HG02678 (cell line): ENCODE measurements at regions not wholly inside any gene's neighbourhood (a gene's known extent, or its start where the extent isn't known, plus 50 kb on each side); places are given as distances from the start of the nearest gene placed in this dataset.
"Not testable (repeated sequence)": the region's sequence is repeated elsewhere in the genome, so short reads cannot be mapped to it uniquely, and the experiment has no call there.

Experiments
- ATAC-seq: cut with Tn5 transposase; IDR thresholded peaks from one replicate; pipeline ENCODE4 v1.9.1; 2021; ENCODE audit warnings: mild to moderate bottlenecking, moderate library complexity; ENCODE audit not compliant: unreplicated experiment

DNA sequence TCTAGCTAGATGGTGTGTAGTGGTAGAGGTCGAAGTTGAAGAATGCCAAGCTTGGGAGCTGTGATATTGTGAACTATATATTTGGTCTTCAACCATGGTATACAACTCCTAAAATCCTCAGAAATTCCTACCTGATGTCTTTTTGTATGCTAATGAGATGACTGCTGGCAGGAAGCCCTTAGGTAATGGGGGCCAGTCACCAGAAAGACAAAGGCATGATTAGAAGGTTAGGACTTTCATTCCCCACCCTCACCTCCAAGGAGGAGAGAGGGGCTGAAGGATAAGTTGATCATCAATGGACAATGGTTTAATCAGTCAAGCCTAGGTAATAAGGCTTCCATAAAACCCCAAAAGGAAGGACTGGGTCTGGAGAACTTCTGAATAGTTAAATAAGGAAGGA lies 285.7 kb upstream of the POU5F2 start:
- no peak for ATAC-seq

DNA sequence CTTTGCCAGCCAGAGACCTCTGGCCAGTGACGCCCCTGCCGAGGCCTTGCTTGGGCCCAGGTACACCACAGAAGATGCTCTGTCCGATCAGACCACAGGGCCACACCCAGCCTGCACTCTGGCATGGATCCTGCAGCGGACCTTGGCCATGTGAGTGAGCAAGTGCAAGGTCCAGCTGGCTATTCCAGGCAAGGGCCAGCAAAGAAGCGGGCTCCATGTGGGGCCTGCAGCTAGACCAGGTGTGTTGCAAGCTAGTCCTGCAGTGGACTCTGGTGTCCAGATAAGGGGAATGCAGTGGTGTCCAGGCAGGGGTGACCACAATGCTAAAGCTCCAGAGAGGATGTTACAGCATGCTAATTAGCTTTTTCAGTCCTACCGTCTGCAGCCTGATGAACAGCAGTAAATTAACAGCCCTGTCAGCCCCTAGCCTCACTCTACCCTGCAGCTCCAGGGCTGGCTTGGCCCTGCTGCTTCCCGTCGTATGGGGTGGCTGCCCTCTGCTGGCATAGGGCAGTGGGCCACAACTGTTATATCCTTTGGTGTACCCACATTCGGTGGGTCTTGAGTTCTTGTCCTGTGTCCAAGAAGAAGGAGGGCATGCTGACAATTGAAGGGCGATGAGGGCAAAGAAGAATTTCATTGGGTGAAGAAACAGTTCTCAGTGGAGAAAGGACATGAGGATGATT lies 284.5 kb upstream of the POU5F2 start:
- ATAC-seq, result no peak

DNA sequence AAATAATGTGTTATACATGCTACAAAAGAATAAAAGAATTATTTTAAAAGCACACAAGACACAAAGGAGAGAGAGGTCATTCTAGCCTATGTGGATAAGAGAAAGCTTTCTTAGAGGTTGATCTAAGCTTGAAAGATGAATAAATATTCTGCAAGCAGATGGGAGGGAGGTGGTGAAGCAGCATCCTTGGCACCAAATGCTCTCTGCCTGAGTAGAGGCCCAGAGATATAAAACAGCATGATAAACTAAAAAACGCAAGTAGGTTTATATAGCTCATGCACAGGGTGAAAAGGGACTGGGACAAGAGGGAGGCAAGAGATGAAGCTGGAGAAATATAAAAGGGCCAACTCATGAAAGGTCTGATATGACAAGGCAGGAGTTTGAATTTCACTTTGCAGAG lies 283.2 kb upstream of the POU5F2 start:
- ATAC-seq, result no peak

DNA sequence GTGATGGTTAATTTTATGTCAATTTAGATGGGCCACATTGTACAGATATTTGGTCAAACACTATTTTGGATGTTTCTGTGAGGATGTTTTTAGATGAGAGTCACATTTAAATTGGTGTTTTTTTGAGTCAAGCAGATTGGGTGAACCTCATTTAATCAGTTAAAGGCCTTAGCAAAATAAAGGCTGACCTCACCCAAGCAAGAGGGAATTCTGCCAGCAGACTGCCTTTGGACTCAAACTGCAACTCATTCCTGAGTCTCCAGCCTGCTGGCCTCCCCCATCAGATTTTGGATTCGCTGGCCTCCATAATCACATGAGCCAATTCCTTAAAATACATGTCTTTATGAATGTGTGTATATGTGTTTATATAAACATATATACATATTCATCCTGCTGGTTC lies 282.7 kb upstream of the POU5F2 start:
- no peak for ATAC-seq

DNA sequence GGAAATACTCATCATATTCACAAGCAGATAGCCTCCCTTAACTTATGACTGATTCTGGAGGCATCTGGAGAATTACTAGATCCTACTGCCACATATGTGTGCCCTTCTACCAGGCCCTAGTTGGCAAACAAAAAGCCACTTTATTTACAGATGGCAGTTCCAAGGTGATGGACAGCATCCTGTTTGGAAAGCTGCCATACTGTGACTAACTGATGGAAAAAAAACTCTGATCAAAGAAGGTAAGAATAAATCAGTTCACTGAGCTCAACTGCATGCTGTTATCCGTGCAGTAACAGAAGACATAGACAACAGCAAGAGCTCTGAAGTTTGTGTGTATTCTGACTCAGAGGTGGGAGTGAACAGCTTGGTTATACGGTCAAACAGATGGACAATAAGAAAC lies 279.8 kb upstream of the POU5F2 start:
- no peak for ATAC-seq

DNA sequence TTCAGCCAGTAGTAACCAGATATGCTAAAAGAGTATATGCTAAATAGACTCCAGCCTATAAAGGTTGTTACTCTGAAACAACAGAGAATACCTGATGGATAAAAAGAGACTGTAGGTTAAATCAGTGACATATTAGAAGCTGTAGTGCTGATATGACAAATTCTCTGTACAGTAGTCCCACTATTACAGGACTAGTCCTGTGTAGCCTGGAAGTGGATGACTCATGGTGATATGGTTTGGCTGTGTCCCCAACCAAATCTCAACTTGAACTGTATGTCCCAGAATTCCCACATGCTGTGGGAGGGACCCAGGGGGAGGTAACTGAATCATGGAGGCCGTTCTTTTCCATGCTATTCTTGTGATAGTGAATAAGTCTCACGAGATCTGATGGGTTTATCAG lies 276.2 kb upstream of the POU5F2 start:
- ATAC-seq, result no peak

DNA sequence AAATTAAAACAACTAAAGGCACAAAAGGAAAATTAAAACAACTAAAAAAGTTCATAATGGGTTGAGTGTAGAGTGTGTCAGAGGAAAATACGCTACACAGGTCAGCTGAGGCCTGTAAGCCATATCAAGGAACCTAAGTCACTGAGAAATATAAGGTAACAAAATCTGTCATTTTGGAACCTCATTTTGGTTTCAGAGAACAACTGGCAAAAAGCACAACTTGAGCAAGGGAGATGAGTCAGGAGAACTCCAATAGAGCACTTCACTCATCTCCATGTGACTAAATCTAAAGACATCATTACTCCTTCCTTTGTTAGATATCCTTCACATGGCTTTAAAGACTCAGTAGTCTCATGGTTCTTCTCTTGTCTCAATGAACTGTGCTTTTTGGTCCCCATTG lies 269.4 kb upstream of the POU5F2 start:
- ATAC-seq, result no peak

DNA sequence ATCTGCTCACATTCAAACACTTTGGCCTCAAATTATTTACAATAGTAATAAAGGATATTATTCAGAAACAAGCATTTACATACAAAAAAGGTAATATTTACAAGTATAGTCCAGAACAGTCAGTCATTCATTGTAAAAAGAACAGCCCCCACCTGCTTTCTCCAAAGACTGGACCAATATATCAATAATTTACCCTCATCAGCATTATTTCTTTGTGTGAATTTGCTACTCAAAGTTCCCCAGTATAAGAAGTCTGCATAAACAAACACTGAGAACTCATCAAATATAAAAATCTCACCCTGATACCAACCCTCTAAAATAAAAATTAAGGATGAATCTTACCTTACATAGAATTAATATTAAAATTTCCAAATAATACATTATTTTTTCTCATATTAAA lies 267.8 kb upstream of the POU5F2 start:
- ATAC-seq, result no peak

DNA sequence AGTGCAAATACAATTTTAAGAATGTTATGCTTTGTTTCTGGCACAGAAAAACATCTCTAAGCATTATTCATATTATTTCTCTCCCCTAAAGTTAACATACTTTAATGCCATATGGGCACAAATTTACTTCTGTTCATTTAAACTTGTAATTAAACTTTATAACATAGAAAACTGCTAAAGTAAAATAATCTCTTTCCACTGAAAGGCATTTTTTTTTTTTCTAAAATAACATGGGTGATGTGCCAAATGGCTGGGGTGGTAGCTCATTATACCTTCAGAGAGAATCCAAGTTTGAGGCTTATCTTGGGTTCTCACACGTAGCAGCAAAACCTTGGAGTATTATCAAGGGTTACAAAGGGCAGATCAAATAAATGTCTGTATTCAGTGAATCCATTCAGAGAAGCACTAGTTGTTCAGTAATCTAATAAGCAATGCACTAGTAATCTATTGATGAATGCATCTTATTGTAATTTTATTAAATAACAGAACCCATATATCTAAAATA lies 257.6 kb upstream of the POU5F2 start:
- no peak for ATAC-seq

DNA sequence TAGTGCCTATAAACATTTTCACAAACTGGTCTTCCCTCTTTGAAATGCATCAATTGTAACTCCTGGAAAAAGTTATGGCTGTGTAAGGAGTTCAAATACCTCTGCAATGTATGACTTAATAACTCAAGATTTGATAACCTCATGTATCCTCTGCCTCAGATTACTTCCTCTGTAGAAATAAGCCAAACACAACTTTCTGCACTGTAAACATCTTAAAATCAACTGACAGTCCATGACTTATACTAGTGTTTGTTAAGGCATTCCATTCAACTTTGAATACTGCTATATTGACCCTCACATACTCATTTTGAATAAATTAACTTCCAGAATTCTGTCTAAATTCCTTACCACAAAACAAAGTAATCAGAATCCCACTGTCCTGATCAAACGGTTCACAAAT lies 256.2 kb upstream of the POU5F2 start:
- no peak for ATAC-seq

DNA sequence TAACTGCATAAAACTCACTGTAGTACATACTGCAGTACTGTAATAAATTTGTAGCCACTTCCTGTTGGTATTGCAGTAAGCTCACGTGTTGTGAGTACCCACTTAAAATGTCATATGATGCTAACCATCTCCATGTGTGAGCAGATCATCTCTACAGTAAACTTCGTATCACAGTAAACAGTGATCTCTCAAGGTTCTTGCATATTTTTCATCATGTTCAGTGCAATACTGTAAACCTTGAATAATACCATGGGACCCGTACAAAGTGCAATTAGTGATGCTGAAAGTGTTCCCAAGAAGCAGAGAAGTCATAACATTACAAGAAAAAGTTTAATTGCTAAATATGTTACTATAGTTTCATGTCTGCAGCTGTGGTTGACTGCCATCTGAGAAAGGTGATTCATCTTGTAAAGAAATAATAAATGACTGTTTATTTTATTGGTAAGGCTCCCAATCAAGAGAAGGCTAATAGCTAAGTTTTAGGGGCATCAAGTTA lies 253.8 kb upstream of the POU5F2 start:
- ATAC-seq, result no peak

DNA sequence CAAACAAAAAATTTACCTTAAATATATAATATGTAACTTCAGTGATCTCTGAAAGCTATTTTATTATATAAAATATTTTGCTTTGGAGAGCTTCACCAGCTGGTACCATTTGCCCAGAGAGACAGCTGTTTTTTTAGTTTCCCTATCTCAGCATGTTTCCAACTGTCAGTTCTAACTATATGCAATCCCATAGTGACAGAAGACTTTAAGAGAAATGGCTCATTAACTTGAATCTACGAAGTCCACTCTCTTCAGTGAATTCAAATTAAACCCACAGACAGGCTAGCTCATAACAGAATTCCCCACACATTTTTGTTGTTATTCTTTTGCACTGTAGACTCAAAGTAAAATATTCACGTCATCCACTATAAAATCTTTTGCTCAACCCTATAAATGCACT lies 251.8 kb upstream of the POU5F2 start:
- ATAC-seq, result no peak

DNA sequence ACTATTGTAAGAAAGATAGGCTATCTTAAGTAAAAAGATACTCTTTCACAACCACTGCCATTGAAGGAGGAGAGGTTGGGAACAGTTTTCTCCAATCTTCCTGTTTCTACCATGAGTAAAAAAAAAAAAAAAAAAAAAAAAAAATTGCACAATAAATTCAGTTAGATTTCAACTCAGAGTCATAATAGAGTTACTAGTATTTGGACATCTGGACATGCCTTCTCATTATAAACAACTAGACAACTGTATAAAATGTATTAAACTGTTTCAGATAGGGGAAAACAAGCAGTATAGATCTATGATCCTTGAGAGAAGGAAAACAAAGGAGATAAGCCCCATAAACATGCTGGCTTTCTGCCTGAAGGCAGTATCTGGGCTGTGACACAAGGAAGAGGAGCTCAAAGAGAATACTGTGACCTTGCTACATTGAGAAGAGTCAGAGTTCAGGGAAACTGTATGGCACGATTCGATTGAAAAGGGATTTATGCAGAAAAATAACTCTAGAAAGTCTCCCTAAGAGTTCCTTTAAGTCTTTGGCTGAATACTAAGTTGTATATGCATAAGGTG lies 249.2 kb upstream of the POU5F2 start:
- no peak for ATAC-seq

DNA sequence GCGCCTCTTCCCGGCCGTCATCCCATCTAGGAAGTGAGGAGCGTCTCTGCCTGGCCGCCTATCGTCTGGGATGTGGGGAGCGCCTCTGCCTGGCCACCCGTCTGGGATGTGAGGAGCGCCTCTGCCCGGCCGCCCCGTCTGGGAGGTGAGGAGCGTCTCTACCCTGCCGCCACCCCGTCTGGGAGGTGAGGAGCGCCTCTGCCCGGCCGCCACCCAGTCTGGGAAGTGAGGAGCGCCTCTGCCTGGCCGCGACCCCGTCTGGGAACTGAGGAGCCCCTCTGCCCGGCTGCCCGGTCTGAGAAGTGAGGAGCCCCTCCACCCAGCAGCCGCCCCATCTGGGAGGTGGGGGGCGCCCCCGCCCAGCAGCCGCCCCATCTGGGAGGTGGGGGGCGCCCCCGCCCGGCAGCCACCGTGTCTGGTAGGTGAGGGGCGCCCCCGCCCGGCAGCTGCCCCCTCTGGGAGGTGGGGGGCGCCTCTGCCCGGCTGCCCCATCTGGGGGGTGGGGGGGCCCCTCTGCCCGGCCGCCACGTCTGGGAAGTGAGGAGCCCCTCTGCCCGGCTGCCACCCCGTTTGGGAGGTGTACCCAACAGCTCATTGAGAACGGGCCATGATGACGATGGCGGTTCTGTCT lies 244.7 kb upstream of the POU5F2 start:
- ATAC-seq, result not testable (repeated sequence)

DNA sequence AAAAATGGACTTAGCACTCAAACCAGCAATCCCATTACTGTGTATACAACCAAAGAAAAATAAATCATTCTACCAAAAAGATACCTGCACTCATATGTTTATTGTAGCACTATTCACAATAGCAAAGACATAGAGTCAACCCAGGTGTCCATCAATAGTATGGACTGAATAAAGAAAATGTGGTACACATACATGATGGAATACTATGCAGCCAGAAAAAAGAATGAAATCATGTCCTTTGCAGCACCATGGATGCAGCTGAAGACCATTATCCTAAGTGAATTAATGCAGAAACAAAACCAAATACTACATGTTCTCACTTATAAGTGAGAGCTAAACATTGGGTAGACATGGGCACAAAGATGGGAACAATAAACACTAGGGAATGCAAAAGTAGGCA lies 236.8 kb upstream of the POU5F2 start:
- no peak for ATAC-seq

DNA sequence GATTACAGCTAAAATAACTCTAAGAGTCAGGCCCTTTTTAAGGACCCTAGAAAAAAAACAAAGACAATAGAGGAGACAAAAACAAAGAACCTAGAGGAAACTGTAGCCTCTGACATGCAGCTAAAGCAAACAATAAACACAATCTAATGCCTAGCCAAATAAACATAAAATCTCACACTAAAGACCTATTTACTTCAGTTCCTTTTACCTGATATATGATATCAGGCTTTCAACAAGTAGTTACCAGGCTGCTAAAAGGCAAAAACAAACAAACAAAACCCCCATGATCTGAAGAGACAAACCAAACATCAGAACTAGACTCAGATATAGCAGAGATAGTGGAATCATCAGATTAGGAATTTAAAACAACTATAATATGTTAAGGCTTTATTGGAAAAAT lies 226.5 kb upstream of the POU5F2 start:
- no peak for ATAC-seq

DNA sequence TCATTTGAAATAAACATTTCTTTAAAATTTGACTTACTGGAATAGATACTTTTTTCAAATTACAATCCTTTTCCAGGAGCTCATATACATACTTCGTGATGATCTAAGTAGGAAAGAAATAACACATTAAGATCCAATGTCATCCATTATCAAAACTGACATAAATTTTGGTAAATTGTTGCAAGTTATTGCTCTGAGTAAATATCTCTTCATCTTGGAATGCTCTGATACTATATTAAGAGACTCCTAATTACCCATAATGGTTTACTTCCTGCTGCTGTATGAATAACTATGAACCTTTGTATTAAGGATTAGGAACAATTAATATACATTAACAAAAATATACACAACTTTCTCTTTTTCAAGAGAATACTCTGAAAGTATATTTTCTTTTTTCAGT lies 223.0 kb upstream of the POU5F2 start:
- no peak for ATAC-seq

DNA sequence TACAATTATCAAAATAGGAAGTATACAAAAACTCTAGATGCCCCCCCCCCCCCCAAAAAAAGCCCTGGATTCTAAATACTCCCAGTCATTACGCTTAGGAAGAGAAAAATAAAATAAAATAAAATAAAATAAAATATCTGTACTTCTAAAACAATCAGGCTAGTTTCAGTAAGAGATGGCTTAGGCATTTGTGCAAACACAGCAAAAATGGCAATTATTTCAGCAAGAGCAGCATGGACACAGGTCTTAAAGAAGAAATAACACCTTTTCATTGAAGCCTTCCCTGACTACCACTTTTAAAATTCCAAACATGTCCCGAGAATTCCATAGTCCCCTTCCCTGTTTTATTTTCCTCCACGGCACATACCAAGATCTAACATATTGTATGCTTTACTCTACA lies 218.6 kb upstream of the POU5F2 start:
- ATAC-seq, result no peak

DNA sequence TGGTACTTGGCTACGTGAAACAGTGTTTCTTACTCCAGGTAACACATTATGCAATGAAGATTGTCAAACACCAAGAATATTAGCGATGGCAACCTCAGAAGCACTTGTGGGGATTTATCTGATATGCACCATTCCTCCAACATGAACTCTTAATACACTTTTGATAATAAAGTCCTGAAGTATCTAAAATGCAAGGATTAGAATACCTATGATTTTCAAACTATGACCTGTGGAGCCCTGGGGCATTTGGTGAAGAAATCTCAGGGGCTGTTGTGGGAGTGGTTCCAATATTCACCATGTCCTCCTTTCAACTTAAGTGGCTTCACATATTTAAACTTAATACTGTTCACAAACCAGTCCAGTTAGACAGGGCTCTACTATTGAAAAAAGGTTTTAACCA lies 214.6 kb upstream of the POU5F2 start:
- no peak for ATAC-seq

DNA sequence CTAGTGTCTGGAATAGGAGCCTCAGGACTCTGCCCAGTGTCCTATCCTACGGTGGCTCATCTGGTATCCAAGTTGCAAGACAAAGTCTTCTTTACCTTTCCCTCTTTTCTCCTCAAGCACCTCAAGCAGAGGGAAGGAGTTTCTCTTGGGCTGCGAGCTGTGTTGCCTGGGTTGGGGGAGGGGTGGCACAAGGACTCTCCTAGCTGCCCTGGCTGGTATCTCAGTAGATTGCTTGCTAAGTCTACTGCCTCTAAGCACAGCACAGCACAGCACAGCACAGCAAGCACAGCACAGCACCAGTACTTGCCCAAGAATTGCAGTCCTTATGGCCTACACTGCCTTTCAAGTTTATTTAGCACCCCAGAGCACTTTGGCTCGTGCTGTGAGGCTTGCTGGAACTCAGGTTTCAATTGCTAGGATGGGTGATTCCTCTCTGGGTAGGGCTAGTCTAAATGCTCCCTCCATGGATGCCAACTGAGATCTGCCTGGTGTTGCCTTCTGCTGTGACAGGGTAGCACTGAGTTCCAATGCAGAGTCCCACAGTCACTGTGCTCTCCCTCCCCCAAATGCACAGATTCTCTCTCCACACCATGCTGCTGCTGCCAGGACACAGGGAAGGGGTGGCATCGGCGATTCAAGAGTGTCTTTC lies 213.1 kb upstream of the POU5F2 start:
- ATAC-seq, result no peak

DNA sequence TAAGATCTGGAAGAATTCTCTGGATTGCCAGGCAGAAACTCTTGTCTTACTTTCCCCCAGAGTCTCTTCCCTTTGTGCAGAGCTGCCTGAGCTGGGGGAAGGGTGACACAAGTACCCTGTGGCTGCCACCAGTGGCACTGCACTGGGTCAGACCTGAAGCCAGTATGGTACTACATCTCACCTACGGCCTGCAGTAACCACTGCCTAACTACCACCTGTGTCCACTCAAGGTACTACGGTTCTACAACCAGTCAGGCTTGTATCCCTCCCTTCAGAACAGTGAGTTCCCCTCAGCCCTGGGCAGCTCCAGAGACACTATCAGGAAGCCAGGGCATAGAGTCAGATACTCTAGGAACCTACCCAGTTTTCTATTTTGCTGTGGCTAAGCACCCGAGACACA lies 212.0 kb upstream of the POU5F2 start:
- ATAC-seq, result no peak

DNA sequence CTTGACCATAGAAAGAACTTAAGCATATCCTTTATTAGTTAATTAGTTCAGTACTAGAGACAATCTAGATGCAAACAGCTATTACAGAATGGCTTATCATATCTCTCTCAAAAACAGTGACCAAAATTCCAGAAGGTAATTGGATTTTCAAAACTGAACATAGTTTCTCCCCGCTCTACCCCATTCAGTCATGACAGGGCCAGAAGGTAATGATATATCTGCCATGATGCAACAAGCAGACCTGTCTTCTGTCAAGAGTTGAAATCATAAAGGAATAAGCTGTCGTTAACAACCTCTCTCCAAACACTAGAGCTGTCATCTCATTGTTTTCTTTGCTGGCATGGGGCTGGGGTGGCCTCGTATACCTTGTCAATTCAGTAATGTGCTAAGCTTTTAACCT lies 200.5 kb upstream of the POU5F2 start:
- ATAC-seq, result no peak
